DND-41 (cell line): ENCODE measurements at regions not wholly inside any gene's neighbourhood (a gene's known extent, or its start where the extent isn't known, plus 50 kb on each side); places are given as distances from the start of the nearest gene placed in this dataset.

Experiments
- ATAC-seq: fragments of 200-7000 bp; cut with Tn5 transposase; 3 replicates; pipeline ENCODE4 v1.9.1; 2021; ENCODE audit warnings: low read depth; ENCODE audit not compliant: insufficient read depth
- DNase-seq: peaks from one replicate; pipeline ENCODE4 v3.0.0-alpha.2; 2020
- H2AFZ ChIP-seq: 2 replicates; pipeline ENCODE4 v1.6.0; 2012; ENCODE audit warnings: low read depth, low read length
- H3K27ac ChIP-seq: 2 replicates; pipeline ENCODE4 v1.5.1; 2012; ENCODE audit warnings: low read length, inconsistent platforms
- H3K27me3 ChIP-seq: fragments of 200-600 bp; sonication (generic); 2 replicates; pipeline ENCODE4 v1.6.0; 2012; ENCODE audit warnings: low read length, mild to moderate bottlenecking, inconsistent platforms; ENCODE audit not compliant: insufficient read depth, poor library complexity
- H3K36me3 ChIP-seq: 2 replicates; pipeline ENCODE4 v1.5.1; 2012; ENCODE audit warnings: low read length, inconsistent platforms; ENCODE audit not compliant: insufficient read depth
- H3K4me1 ChIP-seq: 2 replicates; pipeline ENCODE4 v1.5.1; 2012; ENCODE audit warnings: mild to moderate bottlenecking, low read length; ENCODE audit not compliant: insufficient read depth
- H3K4me2 ChIP-seq: 2 replicates; pipeline ENCODE4 v1.6.0; 2012; ENCODE audit warnings: mild to moderate bottlenecking, moderate library complexity, low read length, inconsistent platforms; ENCODE audit not compliant: insufficient read depth
- H3K4me3 ChIP-seq, 2 experiments: fragments of 200-600 bp in 1 of 2; shearing (Covaris generic) in 1 of 2; 2 replicates each; pipeline ENCODE4 v1.5.1; 2012 to 2016; ENCODE audit warnings: inconsistent platforms in 2 of 2, low read length in 2 of 2, mild to moderate bottlenecking in 2 of 2, low read depth in 1 of 2, moderate library complexity in 1 of 2
- H3K79me2 ChIP-seq: 2 replicates; pipeline ENCODE4 v1.6.0; 2012; ENCODE audit warnings: low read length, inconsistent platforms; ENCODE audit not compliant: insufficient read depth
- H3K9ac ChIP-seq: 2 replicates; pipeline ENCODE4 v1.6.0; 2012; ENCODE audit warnings: low read depth, mild to moderate bottlenecking, inconsistent platforms, low read length, moderate library complexity
- H3K9me3 ChIP-seq: 2 replicates; pipeline ENCODE4 v1.5.1; 2012; ENCODE audit warnings: low read length, moderate library complexity, mild to moderate bottlenecking, inconsistent platforms; ENCODE audit not compliant: insufficient read depth, severe bottlenecking
- H4K20me1 ChIP-seq: 2 replicates; pipeline ENCODE4 v1.6.0; 2012; ENCODE audit warnings: low read length; ENCODE audit not compliant: insufficient read depth
- CTCF ChIP-seq: IDR thresholded peaks from 2 replicates; pipeline ENCODE4 v1.5.1; 2012; ENCODE audit warnings: borderline replicate concordance, low read length, moderate library complexity, mild to moderate bottlenecking; ENCODE audit not compliant: poor library complexity, severe bottlenecking; ENCODE audit errors: extremely low read depth
- EZH2 ChIP-seq: IDR thresholded peaks from 3 replicates; pipeline ENCODE4 v1.6.1; 2012; ENCODE audit warnings: borderline replicate concordance, low read depth, mild to moderate bottlenecking, moderate library complexity, low read length, inconsistent platforms; ENCODE audit not compliant: severe bottlenecking

- Histone ChIP-seq H3K9me3 (no peaks in the 10 kb centered on the region), H3K27ac (no peak overlapping the region), H3K27me3 (peaks cover 5% of the 10 kb centered on the region), H3K36me3 (no peaks in the 10 kb centered on the region), H2AFZ (no peak overlapping the region), H3K4me3 (no peak overlapping the region), H3K4me2 (no peak overlapping the region), H3K4me1 (no peaks in the 10 kb centered on the region), H3K9ac (no peak overlapping the region), H3K79me2 (no peaks in the 10 kb centered on the region), H4K20me1 (no peaks in the 10 kb centered on the region)
- TF ChIP-seq CTCF (no peak), EZH2 (no peak)
- no peak for ATAC-seq
- DNase-seq: no peak
Observed at GRCh38 chr13:97548711-97549110, 114.7 kb downstream of the RAP2A start.

- ATAC-seq (no peak), DNase-seq (no peak)
- no peak overlapping the region for H3K4me2 ChIP-seq
- H3K9ac ChIP-seq: no peak overlapping the region
- H3K4me1 ChIP-seq: no peaks in the 10 kb centered on the region
- no peaks in the 10 kb centered on the region for H3K36me3 ChIP-seq
- H3K27ac ChIP-seq: no peak overlapping the region
- TF ChIP-seq CTCF: no peak
- no peak for TF ChIP-seq EZH2
- H3K4me3 ChIP-seq: no peak overlapping the region
- no peaks in the 10 kb centered on the region for H4K20me1 ChIP-seq
- H3K79me2 ChIP-seq: no peaks in the 10 kb centered on the region
- H2AFZ ChIP-seq: no peak overlapping the region
- peaks cover 5% of the 10 kb centered on the region for H3K27me3 ChIP-seq
- no peaks in the 10 kb centered on the region for H3K9me3 ChIP-seq
Observed at GRCh38 chr13:97549201-97549600, 115.2 kb downstream of the RAP2A start.

- H4K20me1 ChIP-seq: no peaks in the 10 kb centered on the region
- no peak overlapping the region for H3K27ac ChIP-seq
- ATAC-seq: no peak
- no peaks in the 10 kb centered on the region for H3K4me1 ChIP-seq
- no peaks in the 10 kb centered on the region for H3K36me3 ChIP-seq
- no peak overlapping the region for H3K4me2 ChIP-seq
- H3K9ac ChIP-seq: no peak overlapping the region
- no peaks in the 10 kb centered on the region for H3K9me3 ChIP-seq
- no peaks in the 10 kb centered on the region for H3K79me2 ChIP-seq
- H3K4me3 ChIP-seq: no peak overlapping the region
- no peak overlapping the region for H2AFZ ChIP-seq
- DNase-seq: no peak
- peaks cover 5% of the 10 kb centered on the region for H3K27me3 ChIP-seq
- TF ChIP-seq CTCF: no peak
- TF ChIP-seq EZH2: no peak
Observed at GRCh38 chr13:97554496-97554895, 120.5 kb downstream of the RAP2A start.

- Histone ChIP-seq H3K27ac (no peak overlapping the region), H2AFZ (no peak overlapping the region), H3K36me3 (no peaks in the 10 kb centered on the region), H3K79me2 (no peaks in the 10 kb centered on the region), H4K20me1 (no peaks in the 10 kb centered on the region), H3K9me3 (no peaks in the 10 kb centered on the region), H3K4me2 (no peak overlapping the region), H3K27me3 (peaks cover 5% of the 10 kb centered on the region), H3K4me3 (no peak overlapping the region), H3K9ac (no peak overlapping the region), H3K4me1 (no peaks in the 10 kb centered on the region)
- TF ChIP-seq CTCF: no peak
- no peak for TF ChIP-seq EZH2
- DNase-seq (no peak), ATAC-seq (no peak)
Observed at GRCh38 chr13:97555034-97555433, 121.1 kb downstream of the RAP2A start.
